ENCODE measurements at regions not wholly inside any gene's neighbourhood (a gene's known extent, or its start where the extent isn't known, plus 50 kb on each side); places are given as distances from the start of the nearest gene placed in this dataset.
"Not testable (repeated sequence)": the region's sequence is repeated elsewhere in the genome, so short reads cannot be mapped to it uniquely, and the experiment has no call there.

DNA sequence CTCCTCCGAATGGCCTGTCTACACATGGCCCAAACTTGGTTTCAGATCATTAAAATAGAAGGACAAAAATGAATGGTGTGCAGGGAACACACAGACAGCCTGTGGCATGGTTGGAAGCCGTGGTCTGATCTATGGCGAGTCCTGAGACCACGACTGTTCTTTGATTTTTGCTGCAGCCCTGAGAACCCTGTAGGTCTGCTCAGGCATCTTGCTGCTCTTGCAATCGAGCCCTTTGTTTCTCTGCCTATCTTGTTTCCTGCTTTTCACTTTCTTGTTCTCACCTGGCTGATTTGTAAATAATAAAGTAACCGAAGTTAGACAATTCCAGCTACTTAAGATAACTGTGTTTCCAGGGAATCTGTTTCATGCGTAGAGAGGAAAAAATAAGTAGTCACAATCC is 54.1 kb upstream of the NBPF9 start:
- not testable (repeated sequence) for FAIRE-seq; DNase-seq (ENCODE audit: insufficient read length, low spot score)

DNA sequence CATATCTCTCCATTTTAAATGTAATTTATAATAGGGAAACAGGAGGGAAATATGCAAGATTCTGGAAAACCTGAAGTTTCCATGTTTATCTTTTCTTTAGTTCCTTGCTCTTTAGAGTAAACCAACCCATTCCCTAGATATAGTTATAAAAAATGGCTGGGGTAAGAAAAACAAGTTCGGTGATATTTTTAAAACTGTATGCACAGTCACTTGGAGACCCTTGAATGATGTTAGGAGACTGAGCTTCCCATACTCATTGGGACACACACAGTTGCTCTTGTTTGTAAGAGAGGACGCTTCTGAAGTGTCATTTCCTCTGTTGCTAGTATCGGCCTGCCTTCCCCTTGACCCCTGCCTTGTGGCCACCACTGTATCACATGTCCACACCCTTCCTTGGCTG is 55.0 kb upstream of the NBPF9 start:
- FAIRE-seq; DNase-seq (ENCODE audit: insufficient read length, low spot score): not testable (repeated sequence)

DNA sequence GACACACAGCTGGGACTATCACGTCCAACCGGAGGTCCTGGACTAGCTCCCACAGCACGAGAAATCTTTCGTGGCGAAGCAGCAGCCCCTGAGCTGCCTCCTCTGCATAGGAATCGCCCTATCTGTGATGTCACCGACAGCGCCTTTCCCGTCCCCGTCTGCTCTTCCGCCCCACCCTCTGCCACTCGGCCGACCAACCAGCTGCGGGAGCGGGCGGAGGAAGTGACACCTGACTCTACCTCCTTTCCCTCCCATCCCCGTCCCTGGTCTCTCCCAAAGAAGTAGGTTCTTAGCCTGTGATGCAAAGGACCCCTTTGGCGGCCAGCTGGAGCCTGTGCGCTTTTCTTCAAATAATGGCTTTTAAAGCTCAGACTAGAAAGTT is 59.7 kb upstream of the NBPF9 start:
- FAIRE-seq; DNase-seq (ENCODE audit: insufficient read length, low spot score): not testable (repeated sequence)

DNA sequence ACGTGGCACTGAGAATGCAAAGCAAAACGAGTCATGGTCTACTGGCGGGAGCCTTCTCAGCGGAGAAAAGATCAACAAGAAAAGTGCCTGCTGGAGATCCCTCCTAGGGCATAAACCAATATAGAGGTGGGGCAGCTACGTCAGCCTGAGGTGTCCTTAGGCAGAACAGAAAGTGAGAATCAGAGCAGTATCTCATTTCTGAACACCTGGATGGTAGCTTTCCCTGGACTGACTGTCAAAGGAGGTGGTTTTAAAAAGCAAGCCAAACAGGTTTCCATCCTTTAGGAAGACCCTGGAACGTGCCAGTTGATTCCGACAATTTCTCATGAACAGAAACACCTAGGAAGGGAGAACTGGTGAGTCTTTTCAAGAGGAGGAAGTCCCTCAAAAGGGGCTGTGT is 71.4 kb upstream of the NBPF9 start:
- not testable (repeated sequence) for DNase-seq (ENCODE audit: insufficient read length, low spot score); FAIRE-seq

DNA sequence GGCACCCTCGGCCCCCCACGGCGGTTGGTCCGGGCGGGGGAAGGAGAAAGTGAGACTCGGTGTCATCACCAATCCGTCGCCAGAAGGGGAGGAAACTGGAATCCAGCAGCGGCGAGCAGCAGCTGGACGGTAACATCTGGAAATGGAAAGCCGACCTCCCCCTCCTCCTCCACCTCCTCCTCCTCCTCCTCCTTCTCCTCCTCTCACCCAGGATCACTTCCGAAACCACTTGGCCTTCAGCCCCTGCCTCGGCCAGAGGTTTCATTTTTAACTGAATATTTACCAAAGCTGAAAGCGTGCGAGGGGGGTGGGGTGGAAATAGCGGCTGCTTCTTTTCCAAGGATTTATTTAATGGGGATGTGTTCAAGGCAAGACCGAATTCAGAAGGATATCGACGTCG is 72.5 kb upstream of the NBPF9 start:
- FAIRE-seq; DNase-seq (ENCODE audit: insufficient read length, low spot score): not testable (repeated sequence)

DNA sequence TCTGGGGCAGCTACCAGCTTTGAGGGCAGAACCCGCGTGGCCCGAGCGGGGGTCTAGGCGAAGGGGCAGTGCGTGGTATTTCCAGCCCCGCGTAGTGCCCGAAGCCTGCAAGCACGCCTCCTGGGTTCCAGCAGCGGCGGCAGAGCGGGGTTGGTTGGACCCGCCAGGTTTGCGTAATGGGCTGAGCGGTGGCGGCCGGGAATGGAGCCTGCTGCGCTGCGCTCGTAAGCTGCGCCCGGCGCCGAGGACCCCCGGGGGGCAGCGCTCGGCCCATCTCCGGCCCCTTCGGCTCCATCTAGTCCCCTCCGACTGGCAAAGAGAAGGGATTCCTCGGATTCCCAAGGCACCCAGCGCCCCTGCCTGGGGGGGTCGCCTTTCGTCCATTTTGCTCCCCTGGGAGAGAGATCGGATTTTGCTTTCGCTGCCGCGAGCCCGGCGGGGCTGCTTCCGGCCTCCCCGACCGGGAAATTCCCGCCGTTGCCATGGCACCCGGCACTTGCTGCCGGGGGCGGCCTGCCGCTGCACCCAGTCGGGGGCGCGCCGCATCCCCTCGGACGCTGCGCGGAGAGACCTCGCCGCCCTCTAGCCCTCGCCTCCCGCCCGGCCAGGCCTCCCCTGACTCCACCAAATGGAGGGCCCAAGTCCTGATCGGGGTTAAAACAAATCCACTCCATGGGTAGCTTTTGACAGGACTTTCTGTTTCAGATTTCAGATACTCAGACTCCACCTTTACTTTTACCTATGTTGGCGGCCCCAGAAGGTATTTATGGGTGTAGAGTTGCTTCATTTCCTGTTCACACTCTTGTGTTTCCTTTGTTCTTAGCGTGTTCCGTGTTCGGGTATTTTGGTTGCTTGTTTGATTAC is 73.3 kb upstream of the NBPF9 start:
- not testable (repeated sequence) for DNase-seq (ENCODE audit: insufficient read length, low spot score); FAIRE-seq

DNA sequence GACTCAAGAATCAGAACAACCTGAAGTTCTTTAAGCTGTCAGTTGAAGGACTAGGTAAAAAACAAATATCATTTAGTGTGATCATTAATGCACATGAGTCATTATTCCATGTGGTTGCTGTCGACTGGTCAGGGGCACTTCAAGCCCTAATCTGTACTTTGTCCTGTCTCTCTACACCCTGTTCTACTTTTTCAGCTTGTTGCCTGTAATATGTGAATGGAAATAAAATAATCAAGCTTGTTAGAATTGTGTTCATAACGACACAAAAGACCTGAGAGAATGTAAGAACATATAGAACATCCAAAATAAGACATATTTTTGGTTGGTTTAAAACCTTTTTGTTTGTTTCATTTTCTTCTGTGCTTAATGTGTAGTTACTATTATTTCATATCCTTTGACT is 87.4 kb upstream of the NBPF9 start:
- FAIRE-seq; DNase-seq (ENCODE audit: insufficient read length, low spot score): not testable (repeated sequence)

DNA sequence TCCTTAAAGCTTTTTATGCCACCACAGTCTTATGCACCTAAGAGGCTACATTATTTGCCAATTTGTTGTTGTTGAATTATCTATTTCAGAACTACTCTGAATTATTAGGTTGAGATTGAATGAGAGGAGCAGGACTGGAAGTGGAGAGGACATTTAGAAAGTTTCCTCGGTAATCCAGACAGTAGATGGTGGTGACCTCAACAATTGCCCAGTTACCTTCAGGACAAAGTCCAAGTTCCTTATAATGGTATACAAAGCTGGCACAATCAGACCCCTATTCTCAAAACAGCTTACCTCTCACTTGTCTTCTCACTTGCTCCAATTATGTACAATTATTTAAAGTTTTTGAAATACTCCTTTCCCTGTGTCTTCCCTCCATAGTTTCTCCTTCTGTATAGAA is 93.3 kb upstream of the NBPF9 start:
- not testable (repeated sequence) for FAIRE-seq; DNase-seq (ENCODE audit: insufficient read length, low spot score)

DNA sequence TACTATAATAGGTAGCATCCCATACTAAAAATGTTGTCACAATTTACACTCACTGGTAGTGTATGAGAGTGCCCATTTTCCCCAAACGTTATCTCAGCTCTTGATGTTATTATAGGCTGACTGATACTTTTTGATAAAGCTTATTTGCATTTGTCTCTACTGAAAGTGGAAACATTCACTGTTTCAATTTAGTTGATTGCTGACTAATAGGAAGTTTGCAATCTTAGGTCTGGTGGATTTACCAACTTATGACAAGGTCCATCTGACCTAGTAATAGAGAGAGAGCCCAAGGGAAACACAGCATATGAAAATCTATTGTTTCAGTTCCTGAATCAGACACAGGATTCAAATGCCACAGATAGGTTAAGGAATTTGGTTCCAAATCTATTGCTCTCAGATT is 97.2 kb upstream of the NBPF9 start:
- FAIRE-seq, result not testable (repeated sequence)
- peak; percentile 0 for DNase-seq (ENCODE audit: insufficient read length, low spot score)

DNA sequence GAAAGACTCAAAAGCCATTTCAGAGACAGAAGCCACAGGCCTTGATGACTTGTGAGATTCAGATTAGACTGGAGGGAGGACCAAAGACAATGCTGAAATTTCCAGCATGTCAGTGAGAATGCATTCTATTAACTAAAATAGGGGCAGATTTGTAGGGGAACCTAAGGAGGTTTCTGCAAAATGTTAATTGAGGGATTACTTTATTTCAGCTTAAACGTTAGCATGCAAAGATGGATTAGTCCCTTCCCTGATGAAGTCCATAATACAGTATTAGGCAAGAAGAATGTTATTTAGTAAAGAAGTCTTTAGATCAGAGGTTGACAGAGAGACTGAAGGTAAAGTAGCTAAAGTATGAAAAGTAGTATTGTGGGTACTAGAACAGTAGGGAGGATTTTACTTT is 98.9 kb upstream of the NBPF9 start:
- not testable (repeated sequence) for FAIRE-seq; DNase-seq (ENCODE audit: insufficient read length, low spot score)

DNA sequence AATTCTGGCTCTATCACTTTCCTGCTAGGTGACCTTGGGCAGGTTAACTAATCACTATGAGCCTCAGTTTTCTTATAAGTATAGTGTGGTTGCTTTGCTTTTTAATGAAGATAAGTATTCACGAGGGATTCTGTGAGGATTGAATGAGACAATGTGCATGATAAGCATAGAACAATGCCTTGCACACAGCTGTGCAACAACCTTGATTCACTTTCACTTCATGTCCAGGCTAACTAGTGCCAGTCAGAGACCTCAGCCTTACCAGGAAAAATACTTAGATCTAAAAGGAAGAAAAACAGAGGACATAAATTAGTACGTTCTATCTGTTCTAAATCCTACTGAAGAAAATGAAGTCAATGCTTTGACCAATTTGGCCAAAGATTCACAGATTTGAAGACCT is 101.0 kb upstream of the NBPF9 start:
- FAIRE-seq; DNase-seq (ENCODE audit: insufficient read length, low spot score): not testable (repeated sequence)

DNA sequence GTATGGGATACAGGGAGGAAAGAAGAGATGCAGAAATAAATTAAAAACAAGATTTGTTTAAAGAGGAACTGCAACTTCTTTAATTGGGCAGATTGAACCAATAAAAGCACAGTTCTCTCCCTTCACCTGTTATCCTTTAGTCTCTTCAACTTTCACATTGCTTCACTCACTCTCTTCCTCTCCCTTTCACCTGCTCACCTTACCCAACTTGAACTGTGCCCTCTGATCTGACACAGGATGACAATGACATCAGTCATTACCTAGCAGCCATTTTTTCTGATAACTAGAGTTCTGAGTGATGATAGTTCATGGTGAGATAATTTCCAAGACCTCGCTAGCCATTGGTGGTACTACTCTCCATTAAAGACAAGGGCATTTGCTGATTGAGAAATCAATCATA is 105.5 kb upstream of the NBPF9 start:
- not testable (repeated sequence) for FAIRE-seq; DNase-seq (ENCODE audit: insufficient read length, low spot score)

DNA sequence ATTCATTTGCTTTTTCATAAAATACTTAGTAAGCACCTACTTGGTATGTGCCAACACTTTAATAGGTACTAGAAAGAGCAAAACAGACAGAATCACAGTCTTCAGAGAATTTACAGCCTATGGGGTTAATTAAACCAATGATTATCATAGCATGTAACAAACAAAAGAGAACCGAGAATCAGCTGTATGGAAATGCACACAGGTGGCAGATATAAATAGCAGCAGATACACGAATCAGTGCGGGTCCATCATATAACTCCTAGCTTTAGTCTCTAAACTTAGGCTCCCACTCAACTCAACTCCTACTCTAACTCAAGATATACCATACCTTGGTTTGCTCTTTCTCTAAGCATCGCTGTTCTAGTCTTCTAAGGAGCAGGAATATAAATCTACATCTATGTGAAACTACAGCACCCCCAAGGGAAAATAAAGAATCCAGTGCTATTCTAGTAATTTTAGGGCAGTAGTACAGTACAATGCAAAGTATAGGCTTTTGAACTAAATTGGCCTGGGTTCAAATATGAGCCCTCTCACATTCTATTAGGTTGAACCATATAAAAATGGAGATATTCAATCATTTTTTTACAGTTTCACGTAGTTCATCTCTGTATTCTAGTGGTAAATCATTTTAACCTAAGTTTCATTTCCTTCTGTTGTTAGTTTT is 108.5 kb upstream of the NBPF9 start:
- not testable (repeated sequence) for DNase-seq (ENCODE audit: insufficient read length, low spot score); FAIRE-seq

DNA sequence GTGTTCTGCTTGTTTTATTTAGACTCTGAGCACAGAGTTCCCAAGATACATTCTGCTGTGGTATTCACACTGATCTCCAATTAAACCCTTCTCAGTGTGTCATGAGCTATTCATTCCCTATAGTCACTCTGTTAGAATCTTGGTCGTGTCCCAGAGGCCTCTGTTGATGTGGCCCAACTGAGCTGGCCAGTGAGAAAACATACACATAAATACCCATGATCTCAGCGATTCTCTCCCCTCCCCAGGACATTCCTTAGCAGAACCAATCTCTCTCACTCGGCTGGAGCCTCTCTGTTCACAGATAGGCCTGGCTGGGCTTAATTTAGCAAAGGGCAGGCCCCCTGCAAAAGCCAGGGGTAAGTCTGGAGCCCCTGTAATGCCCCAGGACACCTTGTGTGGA is 109.6 kb upstream of the NBPF9 start:
- not testable (repeated sequence) for DNase-seq (ENCODE audit: insufficient read length, low spot score); FAIRE-seq

DNA sequence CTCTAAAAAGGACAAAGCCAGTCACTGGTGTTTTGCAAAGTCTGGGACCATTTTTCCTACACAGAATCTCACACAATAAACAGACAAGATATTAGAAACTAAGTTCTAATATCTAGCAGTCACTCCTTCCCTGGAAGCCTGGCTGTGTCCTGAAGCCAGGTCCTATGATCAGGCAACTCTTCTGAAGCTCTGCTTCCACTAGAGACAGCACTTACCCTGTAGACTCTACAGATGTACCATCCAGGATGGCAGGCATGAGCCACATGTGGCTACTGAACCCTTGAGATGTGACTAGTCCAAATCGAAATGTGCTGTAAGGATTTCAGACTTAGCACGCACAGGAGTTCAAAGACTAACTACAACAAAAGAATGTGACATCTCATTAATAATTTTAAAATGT is 110.3 kb upstream of the NBPF9 start:
- FAIRE-seq; DNase-seq (ENCODE audit: insufficient read length, low spot score): not testable (repeated sequence)

DNA sequence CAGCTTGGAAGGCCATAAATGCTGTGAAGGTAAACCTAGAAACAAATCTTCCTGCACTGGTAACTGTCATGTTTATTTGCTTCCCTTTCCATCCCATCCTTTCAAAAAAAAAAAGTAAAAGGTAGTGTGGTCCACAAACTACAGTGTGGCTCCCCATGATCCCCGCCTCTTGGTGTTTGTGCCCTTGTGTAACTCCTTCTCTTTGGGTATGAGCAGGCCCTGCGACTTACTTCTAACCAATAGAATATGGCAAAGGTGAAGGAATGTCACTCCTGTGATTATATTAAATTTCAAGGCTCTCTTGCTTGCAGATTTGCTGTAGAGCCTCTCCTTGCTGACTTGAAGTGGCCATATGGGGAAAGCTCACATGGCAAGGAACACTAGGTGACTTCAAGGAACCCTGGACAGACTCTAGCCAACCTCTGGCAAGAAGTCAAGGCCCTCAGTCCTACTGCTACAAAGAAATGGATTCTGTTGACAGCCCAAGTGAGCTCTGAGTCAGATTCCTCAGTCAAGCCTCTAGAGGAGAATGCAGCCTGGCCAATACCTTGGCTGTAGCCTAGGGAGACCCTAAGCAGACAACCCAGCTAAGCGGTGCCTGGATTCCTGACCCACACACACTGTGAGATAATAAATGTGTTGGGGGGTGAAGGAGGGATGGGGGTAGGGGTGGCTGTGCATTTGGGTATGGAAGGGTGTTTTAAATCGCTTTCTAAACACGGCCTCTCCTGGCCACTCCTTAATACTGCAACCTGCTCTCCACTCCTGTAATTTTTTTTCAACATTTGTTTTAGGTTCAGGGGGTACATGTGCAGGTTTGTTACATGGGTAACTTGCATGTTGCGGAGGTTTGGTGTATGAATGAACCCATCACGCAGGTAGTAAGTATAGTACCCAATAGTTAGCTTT is 115.0 kb upstream of the NBPF9 start:
- not testable (repeated sequence) for FAIRE-seq; DNase-seq (ENCODE audit: insufficient read length, low spot score)

DNA sequence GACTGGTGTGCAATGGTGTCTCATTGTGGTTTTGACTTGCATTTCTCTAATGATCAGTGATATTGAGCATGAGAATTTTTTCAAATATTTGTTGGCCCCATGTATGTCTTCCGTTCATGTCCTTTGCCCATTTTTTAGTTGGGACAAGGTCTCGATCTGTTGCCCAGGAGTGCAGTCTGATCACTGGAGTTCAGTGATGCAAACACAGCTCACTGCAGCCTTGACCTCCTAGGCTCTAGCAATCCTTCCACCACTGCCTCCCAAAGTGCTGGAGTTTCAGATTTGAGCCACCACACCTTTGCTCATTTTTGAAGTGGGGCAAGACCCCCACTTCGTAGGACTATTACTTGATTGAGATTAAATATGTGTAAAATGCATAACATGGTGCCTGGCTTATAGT is 116.2 kb upstream of the NBPF9 start:
- FAIRE-seq; DNase-seq (ENCODE audit: insufficient read length, low spot score): not testable (repeated sequence)

DNA sequence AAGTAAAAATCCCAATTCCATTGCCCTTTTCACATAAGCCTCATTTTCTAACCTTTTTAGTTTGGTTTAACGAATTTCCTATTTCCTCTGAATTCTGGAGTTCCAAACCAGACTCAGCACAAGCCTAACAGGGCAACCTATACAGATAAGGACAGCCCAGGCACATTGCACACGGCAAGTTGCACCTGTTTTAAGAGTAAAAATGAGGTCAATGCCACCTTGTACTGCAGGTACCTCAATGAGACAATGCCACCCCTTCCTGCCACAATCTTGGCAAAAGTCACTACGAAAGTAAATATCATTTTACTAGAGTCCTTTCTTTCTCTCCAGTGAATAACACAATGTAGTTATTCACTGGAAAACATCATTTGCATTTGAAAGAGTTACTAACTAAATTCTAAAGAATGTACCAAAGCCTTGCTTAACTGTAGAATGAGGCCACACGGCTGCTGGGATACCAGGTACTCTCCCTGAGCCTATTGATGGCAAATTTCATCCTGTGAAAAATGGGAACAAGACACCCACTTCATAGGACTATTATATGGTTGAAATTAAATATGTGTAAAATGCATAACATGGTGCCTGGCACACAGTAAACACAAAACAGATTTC is 117.2 kb upstream of the NBPF9 start:
- DNase-seq (ENCODE audit: insufficient read length, low spot score); FAIRE-seq: not testable (repeated sequence)

DNA sequence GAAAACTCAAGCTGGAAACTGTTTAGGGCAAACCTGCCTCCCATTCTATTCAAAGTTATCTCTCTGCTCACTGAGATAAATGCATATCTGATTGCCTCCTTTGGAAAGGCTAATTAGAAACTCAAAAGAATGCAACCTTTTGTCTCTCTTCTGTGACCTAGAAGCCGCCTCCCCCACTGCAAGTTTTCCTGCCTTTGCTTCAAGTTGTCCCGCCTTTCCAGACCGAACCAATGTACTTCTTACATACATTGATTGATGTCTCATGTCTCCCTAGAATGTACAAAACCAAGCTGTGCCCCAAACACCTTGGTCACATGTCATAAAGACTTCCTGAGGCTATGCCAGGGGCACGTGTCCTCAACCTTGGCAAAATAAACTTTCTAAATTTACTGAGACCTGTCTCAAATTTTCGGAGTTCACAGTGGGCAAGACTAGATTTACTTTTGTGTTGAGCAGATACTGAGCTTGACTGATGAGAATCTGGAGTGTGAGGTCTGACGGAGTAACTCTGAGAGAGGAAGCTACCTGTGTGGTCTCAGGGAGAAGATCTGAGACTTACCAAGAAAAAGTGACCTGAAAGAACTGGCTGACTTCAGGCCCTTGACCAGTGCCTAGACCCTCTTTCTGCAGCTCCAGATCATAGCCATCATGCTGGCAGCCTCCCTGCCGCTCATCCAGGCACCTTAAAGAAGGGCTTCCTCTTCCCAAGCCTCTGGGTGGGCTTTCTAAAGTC is 124.7 kb upstream of the NBPF9 start:
- not testable (repeated sequence) for FAIRE-seq; DNase-seq (ENCODE audit: insufficient read length, low spot score)

Measured in HTR-8/SVneo (cell line).